ENCODE measurements at regions not wholly inside any gene's neighbourhood (a gene's known extent, or its start where the extent isn't known, plus 50 kb on each side); places are given as distances from the start of the nearest gene placed in this dataset.

GRCh38 chr9:90333226-90333625 is 309.4 kb downstream of the DIRAS2 start:
- TF ChIP-seq CTCF (IDR thresholded peaks at IDR 0.05; ENCODE audit: insufficient read depth, low read length, poor library complexity, severe bottlenecking): no peak
- no peak for TF ChIP-seq EZH2phosphoT487 (conservative IDR thresholded peaks at IDR 0.05; ENCODE audit: low read length)

Data from SU-DHL-6 (cell line).